SIG-M5 (cell line): ENCODE measurements at regions not wholly inside any gene's neighbourhood (a gene's known extent, or its start where the extent isn't known, plus 50 kb on each side); places are given as distances from the start of the nearest gene placed in this dataset.

Experiments used
- DNase-seq: peaks from one replicate; lab custom pipeline; 2025; lab: John Stamatoyannopoulos, UW

GRCh38 chr1:98032958-98033357, 112.1 kb upstream of the DPYD start:
- no peak for DNase-seq

- DNase-seq: no peak
These were observed 110.1 kb upstream of the DPYD start for GRCh38 chr1:98030976-98031375.

DNA sequence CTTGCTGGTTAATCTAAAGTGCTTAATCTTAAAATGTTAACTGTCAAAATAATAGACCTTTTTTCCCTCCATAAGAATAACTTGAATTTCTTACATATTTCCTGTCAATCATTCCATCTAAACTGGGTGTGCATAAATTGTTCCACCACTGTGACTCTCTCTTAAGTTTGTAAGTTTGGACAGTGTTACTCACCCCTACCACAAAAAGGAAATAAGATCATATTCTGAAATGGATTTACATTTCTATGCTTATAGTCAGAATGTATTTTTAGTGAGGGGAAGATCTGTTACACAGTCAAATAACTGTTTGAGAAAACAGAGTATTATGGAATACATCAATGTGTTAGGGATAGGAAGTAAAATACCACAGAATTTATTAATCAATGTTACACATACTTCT, 109.6 kb upstream of the DPYD start:
- no peak for DNase-seq

DNA sequence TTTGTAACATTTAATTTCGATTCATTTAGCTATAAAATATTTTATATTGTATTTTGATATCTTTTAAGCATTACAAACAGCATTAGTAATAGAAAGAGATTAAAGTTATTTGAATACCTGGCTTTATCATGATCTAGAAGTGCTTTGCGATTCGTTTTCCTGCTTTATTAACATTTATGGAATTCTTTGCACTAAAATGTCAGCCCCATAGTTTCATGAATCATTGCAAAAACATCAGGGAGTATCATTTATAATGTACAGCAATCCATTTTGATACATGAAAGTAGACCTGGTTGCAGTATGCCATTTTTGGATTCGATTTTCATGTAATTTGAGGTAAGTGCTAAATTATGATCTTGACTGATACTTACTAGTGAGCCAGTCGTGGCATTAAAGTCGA, 108.0 kb upstream of the DPYD start:
- no peak for DNase-seq

- no peak for DNase-seq
These were observed 106.4 kb upstream of the DPYD start for GRCh38 chr1:98027103-98027705.

- DNase-seq: no peak
These were observed 105.0 kb upstream of the DPYD start for GRCh38 chr1:98025858-98026257.

GRCh38 chr1:98021126-98021525, 100.3 kb upstream of the DPYD start:
- no peak for DNase-seq

- DNase-seq: no peak
These were observed 98.9 kb upstream of the DPYD start for GRCh38 chr1:98019747-98020146.

- DNase-seq: no peak
These were observed 97.2 kb upstream of the DPYD start for GRCh38 chr1:98018074-98018473.

DNA sequence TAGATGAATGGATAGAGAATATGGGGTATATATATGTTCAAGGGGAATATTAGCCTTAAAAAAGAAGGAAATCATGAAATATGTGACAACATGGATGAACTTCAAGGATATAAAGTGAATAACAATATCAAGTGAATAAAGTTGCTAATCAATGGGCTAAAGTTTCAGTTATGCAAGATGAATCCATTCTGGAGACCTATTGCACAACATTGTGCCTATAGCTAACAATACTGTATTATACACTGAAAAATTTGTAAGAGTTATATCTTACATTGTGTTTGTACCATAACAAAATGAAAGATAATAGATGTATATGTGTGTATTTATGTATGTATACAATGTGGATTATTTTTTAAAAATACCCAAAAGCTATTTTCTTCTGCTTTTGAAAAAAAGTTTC, 96.3 kb upstream of the DPYD start:
- DNase-seq: no peak

DNA sequence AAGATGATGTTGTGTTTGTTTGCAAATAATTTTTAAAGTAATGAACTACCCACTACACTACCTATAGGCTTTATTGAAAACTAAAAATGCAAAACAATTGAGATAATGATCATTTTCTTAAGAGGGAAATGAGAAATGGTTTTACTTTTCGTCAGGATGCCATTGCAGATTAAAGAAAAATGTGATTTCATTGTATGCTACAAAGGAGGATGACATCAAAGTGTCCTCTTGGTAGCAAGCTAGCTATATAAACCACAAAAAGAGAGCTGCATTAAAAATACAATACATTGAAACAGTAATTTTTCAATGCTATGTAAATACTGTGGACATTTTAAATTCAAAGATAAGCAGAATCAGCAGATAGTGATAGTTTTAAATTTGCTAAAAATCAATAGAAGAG, 87.5 kb upstream of the DPYD start:
- no peak for DNase-seq

DNA sequence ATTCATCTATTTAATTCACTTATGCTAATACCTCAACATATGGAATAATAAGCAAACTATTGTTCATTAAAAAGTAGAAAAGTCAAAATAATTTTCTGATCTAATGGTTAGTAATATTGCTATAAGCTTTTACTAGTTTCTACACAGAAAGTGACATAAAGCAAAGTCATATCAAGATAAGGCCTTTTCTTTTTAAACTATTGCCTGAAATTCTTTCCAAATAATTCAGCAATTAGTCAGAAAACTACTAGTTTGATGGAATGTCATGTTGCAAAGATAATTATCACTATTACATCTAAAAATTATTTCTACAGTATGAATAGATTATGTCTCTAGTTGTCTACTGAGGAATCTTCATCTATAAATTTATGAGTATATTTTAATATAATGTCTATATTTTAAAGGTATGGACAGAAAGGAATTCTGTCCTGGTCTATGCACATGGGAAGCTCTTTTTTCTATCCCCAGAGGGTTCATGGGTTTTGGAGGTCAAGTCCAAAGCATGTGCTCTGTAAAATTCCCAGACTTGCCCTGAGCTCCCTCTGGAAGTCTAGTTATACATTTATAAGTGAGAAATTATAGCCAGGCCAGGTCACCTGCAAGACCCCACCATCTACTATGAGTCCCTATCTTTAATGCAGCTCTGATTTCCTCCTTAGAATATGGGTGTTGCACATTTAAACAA, 84.6 kb upstream of the DPYD start:
- DNase-seq: no peak

- no peak for DNase-seq
These were observed 82.6 kb upstream of the DPYD start for GRCh38 chr1:98003442-98003841.

DNA sequence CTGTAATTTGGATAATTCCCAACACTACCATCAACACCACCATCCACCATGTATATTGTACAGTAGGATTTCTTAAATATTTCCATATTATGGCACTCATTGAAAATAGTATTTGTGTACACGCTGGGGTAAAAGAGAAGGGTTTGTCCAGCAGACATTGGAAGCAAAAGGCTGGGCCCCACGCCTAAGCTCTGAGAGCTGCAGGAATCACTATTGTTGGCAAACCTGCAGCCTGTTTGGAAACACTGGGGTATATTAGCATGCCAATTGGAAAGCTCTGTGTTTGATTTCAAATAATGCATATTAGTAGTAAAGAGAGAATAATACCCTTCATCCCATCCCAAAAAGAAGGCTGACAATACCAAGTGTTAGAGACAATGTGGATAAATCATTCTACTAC, 81.5 kb upstream of the DPYD start:
- no peak for DNase-seq

GRCh38 chr1:98001764-98002163, 80.9 kb upstream of the DPYD start:
- DNase-seq: no peak

- no peak for DNase-seq
These were observed 78.5 kb upstream of the DPYD start for GRCh38 chr1:97999320-97999719.

DNA sequence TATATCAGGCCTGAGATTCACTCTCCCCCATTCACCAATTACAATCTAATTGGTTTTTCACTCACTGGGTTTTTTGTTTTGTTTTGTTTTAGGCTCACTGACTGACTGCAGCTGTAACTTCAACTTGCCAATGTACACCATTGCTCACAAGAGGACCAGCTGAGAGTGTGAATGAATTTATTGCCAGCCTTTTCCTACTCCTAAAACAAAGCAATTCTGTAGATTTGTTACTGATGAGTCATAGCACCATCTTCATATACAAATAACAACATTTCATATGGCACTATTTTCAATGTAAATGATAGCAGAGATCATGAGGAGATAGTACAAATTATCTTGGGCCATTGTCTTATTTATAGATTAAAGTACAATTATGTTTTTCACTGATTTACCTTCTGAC, 76.0 kb upstream of the DPYD start:
- DNase-seq: no peak

GRCh38 chr1:97989094-97989680, 68.4 kb upstream of the DPYD start:
- no peak for DNase-seq

DNA sequence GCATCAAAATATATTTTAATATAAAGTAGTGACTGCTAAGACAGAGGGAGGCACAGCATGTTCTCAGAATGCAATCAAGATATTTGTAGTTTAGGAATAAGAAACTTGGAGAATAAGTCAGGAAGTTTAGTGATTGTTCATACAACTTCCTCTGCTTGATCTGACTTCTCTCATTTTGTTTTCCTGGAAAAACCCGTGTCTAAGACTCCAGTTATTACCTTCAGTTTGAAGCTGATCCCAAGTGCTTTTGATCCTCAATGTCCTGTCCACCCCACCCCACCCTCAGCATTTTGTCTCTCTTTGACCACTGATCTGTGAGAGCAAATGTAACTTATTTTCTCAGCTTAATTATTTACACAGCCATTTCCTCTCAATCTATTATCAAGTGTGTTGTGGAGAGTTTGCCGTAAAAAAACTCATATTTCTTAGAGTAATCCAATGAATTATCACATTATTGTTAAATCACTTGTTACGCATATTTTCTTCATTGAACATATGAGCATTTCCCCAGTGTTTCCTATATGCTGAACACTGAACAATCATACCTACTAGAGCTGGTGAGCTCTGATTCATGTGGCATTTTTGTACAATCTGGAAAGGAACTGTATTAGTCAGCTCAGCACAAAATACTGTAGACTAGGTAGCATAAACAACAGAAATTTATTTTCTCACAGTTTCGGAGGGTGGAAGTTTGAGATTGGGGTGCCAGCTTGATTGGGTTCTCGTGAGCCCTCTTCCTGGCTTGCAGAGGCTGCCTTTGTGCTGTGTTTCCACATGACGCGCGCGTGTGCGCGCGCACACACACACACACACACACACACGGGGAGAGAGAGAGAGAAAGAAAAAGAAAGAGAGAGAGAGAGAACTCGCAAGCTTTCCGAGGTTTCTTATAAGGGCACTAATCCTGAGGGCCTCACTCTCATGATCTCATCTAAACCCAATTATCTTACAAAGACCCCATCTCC, 65.5 kb upstream of the DPYD start:
- no peak for DNase-seq

DNA sequence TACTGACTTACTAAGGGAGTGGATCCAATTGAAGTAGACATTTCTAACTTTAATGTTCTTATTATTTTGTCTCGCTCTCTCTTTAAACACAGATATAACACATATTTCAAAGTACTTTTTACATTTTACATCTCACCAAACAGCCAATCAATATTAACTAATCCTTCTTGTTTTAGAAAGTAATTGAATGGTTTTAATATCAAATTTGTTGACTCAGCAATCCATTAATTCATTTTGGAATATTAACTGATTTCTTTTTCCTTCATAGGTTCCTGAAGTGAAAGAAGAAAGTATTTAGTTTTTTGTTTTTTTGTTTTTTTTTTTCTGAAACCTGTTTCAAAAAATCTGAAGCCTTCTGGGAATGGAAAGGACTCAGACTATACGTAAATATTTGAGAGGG, 62.3 kb upstream of the DPYD start:
- no peak for DNase-seq

- no peak for DNase-seq
These were observed 59.7 kb upstream of the DPYD start for GRCh38 chr1:97980530-97980929.

DNA sequence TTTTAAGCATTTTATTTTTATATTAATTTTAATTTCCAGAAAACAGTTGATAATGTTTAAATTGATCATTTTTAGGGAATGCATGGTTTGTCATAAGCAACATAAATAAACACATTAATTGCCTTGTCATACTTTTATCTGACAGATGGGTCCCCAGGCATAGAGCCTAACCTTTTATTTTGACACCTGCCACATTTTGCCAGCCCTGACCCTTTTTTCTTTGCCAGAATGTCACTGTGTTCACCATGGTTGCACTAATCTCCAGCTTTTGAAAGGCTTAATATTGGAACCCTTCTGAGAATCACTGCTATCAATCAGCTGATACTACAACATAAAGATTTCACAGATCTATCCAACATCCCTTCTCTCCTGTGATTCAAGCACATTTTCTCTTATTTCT, 56.0 kb upstream of the DPYD start:
- no peak for DNase-seq
